Activated CD8-positive, alpha-beta memory T cell treated with anti-CD3 and anti-CD28 coated beads, Interleukin-2, amount 50 U/mL, for 48 hours (primary cell): ENCODE measurements at regions not wholly inside any gene's neighbourhood (a gene's known extent, or its start where the extent isn't known, plus 50 kb on each side); places are given as distances from the start of the nearest gene placed in this dataset.

Experiments used
- DNase-seq: peaks from one replicate; pipeline ENCODE4 v3.0.0-alpha.2; 2020

DNA sequence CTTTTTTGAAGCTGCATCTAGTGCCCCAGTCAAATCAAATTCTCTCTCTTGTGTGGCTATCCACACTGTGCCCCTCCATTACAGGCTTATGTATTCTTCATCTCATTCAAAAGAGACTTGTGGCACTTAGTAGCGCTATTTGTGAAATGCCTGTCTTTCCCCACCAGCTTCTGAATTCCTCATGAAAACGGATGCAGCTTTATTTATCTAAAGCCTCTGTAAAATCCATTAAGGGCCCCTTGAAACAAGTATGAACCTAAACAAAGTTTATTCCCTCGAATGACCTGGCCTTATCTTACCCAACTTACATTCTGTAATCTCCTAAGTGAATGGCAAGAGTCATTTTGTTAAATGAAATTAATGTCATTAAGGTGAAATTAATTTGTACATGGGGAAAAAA, 417.4 kb upstream of the PIK3C3 start:
- DNase-seq: no peak

DNA sequence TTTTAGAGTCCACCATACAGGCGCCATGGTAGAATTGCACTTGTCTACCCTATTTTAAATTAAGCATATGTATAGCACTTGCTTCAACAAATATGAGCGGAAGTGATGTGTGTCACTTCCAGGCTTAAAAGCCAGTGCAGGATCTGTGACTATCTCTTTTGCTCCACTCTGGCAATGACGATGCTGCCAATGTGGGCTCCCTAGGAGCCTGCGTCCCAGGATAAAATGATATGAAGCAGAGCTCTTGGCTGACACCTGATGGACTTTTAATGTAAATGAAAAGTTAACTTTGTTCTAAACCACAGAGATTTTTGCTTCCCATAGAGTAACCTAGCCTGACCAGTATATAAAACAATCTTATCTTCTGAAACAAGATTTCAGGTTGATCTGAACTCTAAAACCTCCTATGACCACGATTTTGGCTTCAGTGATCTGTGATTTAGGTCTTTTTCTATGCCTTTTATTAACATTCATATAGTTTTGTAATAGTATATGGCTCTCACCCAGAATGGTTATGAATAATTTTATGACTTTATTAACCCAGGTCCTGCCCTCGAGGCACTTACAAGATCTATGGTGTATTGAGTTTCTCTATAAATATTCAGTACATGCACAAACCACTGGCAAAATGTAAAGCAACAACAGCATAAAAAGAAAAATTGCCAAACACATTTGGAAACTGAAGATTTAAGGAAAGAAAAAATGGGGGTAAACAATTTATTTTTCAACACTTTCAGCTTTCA, 422.5 kb upstream of the PIK3C3 start:
- no peak for DNase-seq

- no peak for DNase-seq
These were observed 424.1 kb upstream of the PIK3C3 start for GRCh38 chr18:41530970-41531369.

DNA sequence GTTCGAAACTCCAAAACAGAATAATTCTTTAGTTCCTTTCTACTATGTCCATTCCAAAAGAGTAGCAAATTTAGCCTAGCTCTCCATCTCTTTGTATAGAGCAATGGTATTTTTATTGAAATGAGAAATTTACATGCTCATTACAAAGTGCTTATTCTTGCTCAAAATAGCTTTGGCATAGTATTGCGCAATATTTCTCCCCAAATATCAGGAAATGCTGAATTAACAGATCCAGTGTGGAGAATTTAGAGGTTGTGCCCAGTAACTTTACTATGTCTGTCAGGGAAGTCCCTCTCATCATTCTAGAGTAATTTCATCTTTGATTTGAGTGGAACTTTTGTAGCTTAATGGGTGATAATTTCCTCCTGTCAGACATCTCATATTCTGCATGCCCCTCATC, 425.9 kb upstream of the PIK3C3 start:
- no peak for DNase-seq

GRCh38 chr18:41526054-41526453, 429.0 kb upstream of the PIK3C3 start:
- DNase-seq: no peak

- no peak for DNase-seq
These were observed 430.2 kb upstream of the PIK3C3 start for GRCh38 chr18:41524674-41525470.

DNA sequence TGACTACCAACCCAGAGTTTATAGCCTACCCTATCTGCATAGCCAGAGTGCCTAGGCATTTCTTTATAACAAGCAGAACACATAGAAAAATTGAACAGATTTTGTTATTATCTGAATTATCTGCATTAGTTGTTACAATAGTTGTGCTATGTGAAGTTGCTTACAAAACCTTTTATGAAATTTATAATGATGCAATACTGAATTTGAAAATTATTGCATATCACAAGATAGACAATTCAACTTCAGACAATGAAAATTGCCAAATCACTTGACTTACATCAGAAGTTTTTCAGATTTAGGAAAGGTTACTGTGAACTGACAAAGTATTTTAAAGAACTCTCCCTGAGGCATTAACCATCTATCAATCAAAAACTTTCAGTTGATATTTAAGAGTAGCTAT, 437.9 kb upstream of the PIK3C3 start:
- no peak for DNase-seq

DNA sequence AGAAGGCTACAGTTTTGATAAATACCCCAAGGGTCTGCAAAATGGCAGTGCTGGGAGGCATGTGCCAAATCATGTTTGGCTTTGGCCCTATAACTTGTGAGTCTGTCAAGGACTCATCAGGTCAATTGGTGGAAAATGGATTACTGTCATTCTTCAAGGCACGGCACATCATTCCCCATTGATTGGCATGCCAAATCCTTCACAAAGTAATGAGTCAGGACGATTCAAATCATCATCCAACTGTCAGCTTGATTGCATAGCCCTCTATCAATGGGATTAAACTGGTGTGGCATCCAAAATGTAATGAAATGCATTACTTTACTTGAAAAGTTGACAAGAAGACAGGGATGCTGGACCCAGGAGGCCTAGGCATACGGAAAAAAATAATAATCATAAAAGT, 441.6 kb upstream of the PIK3C3 start:
- no peak for DNase-seq

DNA sequence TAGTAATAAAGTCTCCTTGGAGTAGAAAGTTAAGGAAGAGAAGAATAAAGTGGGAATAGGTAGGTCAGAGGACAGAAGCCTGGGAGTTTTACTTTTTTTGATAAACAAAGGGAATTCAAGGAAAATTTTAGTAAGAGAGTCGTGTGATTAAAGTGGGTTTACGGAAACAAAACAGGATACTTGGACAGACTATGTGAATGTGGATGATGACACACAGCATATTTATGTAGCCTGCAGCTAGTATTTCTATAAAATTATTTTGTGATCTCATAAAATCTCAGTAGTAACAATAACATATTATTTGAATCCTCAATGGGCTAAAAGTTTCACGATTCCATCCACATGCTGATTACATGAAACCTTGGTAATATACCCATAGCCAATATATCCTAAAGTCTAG, 450.7 kb upstream of the PIK3C3 start:
- DNase-seq: no peak

DNA sequence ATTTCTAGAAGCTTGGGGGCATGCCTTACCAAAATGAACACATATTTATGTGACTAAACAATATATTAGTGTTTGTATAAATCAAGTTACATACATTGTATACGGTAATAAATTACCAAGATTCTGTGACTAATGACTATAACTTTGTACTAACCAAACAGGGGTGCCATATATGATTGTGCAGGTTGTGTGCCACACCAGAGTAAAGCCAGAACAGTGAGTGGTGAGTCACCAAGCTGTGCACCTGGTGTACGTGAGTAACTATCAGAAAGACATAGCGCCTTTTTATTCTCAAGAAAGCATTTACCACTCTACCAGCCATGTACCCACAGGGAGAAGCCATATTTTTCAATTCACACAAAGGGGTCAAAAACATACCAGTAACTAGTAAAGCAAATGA, 453.2 kb upstream of the PIK3C3 start:
- DNase-seq: no peak

DNA sequence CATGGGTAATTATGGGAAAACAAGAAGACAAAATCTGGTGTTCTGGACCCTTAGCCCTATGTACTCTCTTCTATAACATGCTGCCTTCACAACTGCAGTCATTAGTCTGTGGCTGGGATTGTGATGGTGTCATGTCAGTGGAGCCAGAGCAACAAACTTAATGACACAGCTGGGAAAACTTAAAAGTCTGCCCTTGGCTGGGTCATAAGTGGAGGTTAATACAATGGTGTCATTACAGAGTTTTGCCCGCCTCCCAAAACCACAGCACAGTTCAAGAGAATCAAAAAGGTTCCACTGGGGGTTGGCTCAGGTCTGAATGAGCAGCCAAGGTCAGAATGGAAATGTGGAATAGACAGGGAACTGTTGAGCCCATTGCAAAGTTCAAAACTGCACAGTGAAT, 455.7 kb upstream of the PIK3C3 start:
- DNase-seq: no peak

GRCh38 chr18:41490861-41491260, 464.2 kb upstream of the PIK3C3 start:
- DNase-seq: no peak

DNA sequence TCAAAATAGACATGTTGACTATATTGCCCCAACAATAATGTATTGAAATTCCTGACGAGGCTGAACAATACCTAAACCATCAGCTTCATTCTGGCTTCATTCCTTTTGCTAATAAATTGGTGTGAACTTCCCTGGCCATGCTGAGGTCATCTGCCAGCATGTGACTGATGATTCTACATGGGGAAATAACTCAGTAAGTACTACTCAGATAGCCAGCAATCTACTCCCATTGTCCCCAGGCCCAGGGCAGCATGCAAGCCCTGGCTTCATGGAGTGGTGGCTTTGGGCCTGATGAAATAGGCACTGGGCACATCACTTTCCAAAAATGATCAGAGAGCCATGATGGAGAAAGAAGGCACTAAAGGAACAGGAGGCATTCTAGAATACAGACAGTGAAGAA, 468.5 kb upstream of the PIK3C3 start:
- no peak for DNase-seq

DNA sequence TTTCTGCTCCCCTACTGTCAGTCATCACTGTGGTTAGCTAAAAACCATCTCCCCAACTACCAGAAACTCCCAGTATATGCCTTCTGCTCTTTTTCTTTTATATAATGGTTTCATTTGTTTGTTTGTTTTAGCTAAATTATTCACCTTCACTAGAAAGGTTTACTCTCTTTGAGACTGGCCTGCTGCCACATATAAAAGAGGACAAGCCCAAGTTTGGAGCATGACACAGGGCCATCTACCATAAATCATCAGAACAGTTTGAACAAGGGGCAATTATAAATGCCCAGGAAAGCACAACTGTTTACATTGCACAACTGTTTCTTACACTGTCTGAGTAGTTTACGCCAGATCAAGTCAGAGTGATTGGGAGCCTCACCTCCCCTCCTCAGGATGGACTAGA, 471.0 kb upstream of the PIK3C3 start:
- DNase-seq: no peak

- DNase-seq: no peak
These were observed 472.5 kb upstream of the PIK3C3 start for GRCh38 chr18:41482501-41482900.

DNA sequence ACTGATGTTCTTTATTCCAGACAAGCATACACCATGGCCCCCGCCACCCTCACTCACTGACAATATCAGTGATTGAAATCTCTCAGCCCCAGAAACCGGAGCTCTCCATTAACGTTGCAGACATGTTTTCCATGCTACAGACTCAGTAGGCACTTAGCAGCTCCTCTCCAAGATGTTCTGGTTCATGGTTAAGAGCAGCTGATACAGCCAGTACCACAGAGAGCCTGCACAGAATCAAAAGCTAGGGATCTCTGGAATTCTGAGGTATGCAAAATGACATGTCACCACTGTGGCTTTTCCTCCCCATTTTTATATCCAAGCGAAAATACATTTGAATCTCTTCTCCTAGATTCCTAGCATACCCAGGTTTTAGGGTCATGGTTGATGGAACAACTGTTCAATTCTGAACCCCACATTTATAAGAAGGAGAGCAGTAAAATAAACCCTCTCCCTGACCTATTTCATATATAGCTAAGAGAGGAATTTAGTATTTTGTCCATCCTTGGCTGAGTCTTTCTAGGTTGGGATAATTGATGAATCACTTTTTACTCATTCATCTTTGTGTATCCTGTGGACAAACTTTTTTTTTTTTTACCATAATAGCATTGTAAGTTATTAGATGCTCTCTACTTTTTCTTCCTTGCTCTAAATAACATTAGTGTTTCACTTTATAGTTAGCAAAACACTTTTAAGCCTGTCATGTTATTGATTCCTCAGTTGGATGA, 488.4 kb upstream of the PIK3C3 start:
- DNase-seq: no peak

DNA sequence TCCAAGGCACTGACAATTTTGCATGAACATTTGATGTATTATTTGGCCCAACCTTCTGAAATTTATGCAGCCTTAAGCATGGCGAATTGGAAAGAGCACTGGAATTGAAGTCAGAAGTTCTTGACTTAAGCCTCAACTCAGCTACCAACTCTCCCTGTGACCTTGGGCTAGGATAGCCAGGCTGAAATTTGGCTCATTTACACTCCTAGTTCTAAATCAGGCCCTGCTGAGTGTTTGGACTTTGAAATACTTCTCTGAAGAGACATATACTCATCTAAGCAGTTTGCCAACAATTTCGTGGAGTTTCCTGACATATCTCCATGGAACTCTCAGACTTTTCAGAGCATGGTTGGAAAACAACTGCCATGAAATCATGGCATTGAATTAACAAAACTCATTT, 489.6 kb upstream of the PIK3C3 start:
- DNase-seq: no peak

GRCh38 chr18:41464278-41464677, 490.8 kb upstream of the PIK3C3 start:
- no peak for DNase-seq

- DNase-seq: no peak
These were observed 492.1 kb upstream of the PIK3C3 start for GRCh38 chr18:41462946-41463345.

- DNase-seq: no peak
These were observed 493.9 kb upstream of the PIK3C3 start for GRCh38 chr18:41461114-41461513.

DNA sequence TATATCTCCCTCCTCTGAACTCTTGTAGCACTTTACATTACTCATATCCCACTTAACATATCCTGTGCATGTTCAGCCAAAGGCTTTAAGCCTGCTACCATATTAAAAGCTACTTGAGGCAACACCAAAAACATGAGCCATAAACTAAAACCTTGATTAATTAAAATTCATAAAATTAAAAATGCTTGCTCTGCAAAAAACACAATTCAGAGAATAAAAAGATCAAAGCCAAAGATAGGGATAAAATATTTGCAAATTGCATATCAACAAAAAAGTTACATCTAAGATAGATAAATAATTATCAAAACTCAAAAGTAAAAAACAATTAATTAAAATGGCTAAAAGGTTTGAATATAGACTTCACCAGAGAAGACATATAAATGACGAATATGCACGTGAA, 495.4 kb upstream of the PIK3C3 start:
- no peak for DNase-seq

DNA sequence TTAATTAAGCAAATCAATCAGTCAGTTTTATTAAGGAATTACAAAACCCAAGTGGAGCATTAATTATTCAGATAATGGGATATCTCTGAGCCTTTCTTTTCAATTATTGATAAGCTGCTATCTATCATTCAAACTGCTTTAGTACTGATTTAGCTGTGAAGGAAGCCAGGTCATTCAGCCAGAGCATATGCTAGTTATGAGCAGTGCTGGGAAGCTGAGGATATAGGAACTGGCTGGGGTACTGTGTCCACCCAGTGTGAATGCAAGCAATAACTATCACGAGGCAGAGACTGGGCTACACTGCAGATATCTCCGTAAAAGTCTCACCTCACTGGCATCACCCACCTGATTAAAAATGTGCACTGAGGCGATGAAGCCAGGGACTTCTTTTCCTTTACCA, 496.7 kb upstream of the PIK3C3 start:
- DNase-seq: no peak

DNA sequence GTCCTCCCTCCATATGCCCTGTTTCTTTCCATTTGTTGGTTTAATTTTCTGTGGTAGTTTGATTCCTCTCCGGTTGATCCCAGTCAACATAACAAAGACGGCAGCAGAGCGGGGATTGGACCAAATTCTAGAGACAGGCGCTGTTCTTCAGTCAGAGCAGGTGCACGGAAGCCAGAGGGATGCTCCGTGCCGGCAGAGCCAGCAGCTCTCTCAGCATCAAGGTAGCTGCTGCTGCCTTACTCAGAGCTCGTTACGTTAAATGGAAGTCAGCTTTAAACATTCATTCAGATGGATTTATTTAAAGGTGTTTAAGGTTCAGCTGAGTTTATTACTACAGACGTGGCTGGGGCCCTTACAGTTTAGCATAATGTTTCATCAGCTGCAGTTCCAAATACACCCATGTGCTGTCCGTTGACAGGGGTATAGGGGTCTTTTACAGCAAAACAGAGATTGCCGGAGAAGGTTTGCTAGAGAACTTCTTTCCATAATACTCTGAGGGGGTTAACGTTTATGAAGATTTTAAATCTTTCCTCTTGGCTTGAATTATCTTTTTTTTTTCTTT, 497.2 kb upstream of the PIK3C3 start:
- no peak for DNase-seq

DNA sequence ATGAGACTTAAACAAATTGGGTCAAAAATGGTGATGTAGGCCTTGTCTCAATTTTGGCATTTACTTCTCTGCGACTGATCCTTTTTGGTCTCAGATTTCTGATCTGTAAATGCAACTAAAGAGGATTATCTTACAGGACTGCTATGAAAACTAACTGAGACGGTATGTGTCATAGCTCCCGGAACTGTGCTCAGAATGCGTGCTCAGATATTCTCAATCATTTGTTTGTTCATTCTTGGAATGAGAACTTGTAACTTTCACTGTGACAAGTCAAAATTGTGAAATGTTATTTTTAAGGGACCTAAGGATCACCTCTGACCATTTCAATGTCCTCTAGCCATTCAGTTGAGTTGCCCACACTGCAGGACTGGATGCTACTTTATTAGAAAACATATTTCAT, 498.2 kb upstream of the PIK3C3 start:
- no peak for DNase-seq
